ENCODE measurements at regions not wholly inside any gene's neighbourhood (a gene's known extent, or its start where the extent isn't known, plus 50 kb on each side); places are given as distances from the start of the nearest gene placed in this dataset.

DNA sequence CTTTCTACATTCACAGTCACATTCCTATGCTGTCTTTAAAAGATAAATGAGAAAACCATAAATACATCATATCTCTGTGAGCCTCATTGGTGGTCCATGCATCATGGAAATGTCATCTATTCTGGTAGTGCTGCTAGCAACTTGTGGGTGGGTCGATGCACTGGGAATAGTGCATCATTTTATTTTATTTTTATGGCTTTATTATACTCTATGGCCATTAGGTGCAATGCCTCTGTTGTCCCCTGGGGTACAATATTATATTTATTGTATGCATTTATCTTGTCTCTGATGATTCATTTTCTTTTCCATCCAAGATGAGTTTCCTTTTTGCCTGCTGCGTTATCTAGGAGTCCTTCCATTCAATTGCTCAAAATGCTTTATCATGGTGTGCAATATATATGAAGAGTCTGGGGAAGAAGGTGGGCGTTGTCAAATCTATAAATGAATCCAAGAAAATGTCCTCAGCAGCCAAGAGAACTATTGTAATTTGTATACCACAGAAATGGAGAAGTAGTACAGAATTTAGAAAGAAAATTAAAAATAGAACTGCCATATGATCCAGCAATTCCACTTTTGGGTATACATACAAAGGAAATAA is 324.0 kb downstream of the KCNJ2 start:
- FAIRE-seq = no peak
- H3K27me3 ChIP-seq (ENCODE audit: control insufficient read depth, extremely low read depth, insufficient read depth, low read length) = no peaks in the 10 kb centered on the region

DNA sequence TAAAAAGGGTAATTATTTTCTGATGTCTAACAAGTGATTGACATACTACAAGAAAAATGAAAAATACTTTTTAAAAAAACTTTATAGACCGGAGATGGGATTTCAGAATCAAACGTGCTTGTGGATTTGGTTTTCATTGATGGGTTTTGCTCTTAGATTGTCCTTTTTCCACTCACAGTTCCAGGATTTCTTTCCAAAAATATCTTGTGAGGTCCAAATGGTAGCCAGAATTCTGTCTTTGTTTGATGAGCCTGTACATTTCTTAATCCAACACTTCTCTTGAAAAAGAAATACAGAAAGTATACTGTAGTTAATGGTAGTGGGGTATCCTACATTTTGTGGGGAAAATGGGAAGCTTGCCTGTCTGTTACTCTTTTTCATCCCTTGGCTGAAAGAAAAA is 329.3 kb downstream of the KCNJ2 start:
- no peak overlapping the region for H3K4me2 ChIP-seq (ENCODE audit: control insufficient read depth, extremely low read depth, insufficient read depth, low read depth, low read length)
- H2AFZ ChIP-seq (ENCODE audit: control insufficient read depth, low read length) = no peak overlapping the region
- no peak overlapping the region for H3K4me3 ChIP-seq (ENCODE audit: control insufficient read depth in 2 of 3, extremely low read depth in 1 of 3, insufficient read depth in 2 of 3, low read depth in 1 of 3, low read length in 3 of 3)
- H3K9ac ChIP-seq (ENCODE audit: control insufficient read depth, extremely low read depth, insufficient read depth, low read length) = no peak overlapping the region
- no peaks in the 10 kb centered on the region for H4K20me1 ChIP-seq (ENCODE audit: control insufficient read depth, extremely low read depth, insufficient read depth, low read length)
- no peaks in the 10 kb centered on the region for H3K9me3 ChIP-seq (ENCODE audit: control insufficient read depth, low read depth, low read length)
- dilution Hi-C loops (cut with MboI; ENCODE audit: extremely low pct_ligation_motif_present, low sequenced_read_pairs) = no loop called here
- H3K27ac ChIP-seq (ENCODE audit: control insufficient read depth, insufficient read depth, low read length) = no peak overlapping the region
- H3K27me3 ChIP-seq (ENCODE audit: control insufficient read depth, extremely low read depth, insufficient read depth, low read length) = no peaks in the 10 kb centered on the region
- no peaks in the 10 kb centered on the region for H3K79me2 ChIP-seq (ENCODE audit: control insufficient read depth, insufficient read depth, low read length)
- no peak for DNase-seq (ENCODE audit: low read depth, low spot score)
- TF ChIP-seq EZH2 (IDR thresholded peaks at IDR 0.05; ENCODE audit: low read length) = no peak
- TF ChIP-seq, protein P1, sequence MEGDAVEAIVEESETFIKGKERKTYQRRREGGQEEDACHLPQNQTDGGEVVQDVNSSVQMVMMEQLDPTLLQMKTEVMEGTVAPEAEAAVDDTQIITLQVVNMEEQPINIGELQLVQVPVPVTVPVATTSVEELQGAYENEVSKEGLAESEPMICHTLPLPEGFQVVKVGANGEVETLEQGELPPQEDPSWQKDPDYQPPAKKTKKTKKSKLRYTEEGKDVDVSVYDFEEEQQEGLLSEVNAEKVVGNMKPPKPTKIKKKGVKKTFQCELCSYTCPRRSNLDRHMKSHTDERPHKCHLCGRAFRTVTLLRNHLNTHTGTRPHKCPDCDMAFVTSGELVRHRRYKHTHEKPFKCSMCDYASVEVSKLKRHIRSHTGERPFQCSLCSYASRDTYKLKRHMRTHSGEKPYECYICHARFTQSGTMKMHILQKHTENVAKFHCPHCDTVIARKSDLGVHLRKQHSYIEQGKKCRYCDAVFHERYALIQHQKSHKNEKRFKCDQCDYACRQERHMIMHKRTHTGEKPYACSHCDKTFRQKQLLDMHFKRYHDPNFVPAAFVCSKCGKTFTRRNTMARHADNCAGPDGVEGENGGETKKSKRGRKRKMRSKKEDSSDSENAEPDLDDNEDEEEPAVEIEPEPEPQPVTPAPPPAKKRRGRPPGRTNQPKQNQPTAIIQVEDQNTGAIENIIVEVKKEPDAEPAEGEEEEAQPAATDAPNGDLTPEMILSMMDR (optimal IDR thresholded peaks at IDR 0.05 in 1 of 3, IDR thresholded peaks at IDR 0.05 in 1 of 3, conservative IDR thresholded peaks at IDR 0.05 in 1 of 3; ENCODE audit: extremely low read depth in 1 of 3, insufficient read depth in 2 of 3, low read length in 3 of 3) = no peak
- FAIRE-seq = no peak
- no peaks in the 10 kb centered on the region for H3K4me1 ChIP-seq (ENCODE audit: control insufficient read depth, extremely low read depth, insufficient read depth, low read length)
- no peaks in the 10 kb centered on the region for H3K9me1 ChIP-seq (ENCODE audit: control insufficient read depth, extremely low read depth, insufficient read depth, low read length)
- no peaks in the 10 kb centered on the region for H3K36me3 ChIP-seq (ENCODE audit: control insufficient read depth in 2 of 2, extremely low read depth in 1 of 2, insufficient read depth in 2 of 2, low read length in 2 of 2)

More for the DNA sequence above, 324.0 kb downstream of the KCNJ2 start:
- TF ChIP-seq, protein P1 (optimal IDR thresholded peaks at IDR 0.05 in 1 of 3, IDR thresholded peaks at IDR 0.05 in 1 of 3, conservative IDR thresholded peaks at IDR 0.05 in 1 of 3; ENCODE audit: extremely low read depth in 1 of 3, insufficient read depth in 2 of 3, low read length in 3 of 3) = no peak
- no peak for TF ChIP-seq EZH2 (IDR thresholded peaks at IDR 0.05; ENCODE audit: low read length)
- H3K4me2 ChIP-seq (ENCODE audit: control insufficient read depth, extremely low read depth, insufficient read depth, low read depth, low read length) = no peak overlapping the region
- no peak overlapping the region for H3K4me3 ChIP-seq (ENCODE audit: control insufficient read depth in 2 of 3, extremely low read depth in 1 of 3, insufficient read depth in 2 of 3, low read depth in 1 of 3, low read length in 3 of 3)
- no peak overlapping the region for H2AFZ ChIP-seq (ENCODE audit: control insufficient read depth, low read length)
- no peaks in the 10 kb centered on the region for H3K36me3 ChIP-seq (ENCODE audit: control insufficient read depth in 2 of 2, extremely low read depth in 1 of 2, insufficient read depth in 2 of 2, low read length in 2 of 2)
- no peaks in the 10 kb centered on the region for H3K9me1 ChIP-seq (ENCODE audit: control insufficient read depth, extremely low read depth, insufficient read depth, low read length)
- H3K27ac ChIP-seq (ENCODE audit: control insufficient read depth, insufficient read depth, low read length) = no peak overlapping the region
- no peaks in the 10 kb centered on the region for H3K79me2 ChIP-seq (ENCODE audit: control insufficient read depth, insufficient read depth, low read length)
- no peaks in the 10 kb centered on the region for H4K20me1 ChIP-seq (ENCODE audit: control insufficient read depth, extremely low read depth, insufficient read depth, low read length)
- H3K9ac ChIP-seq (ENCODE audit: control insufficient read depth, extremely low read depth, insufficient read depth, low read length) = no peak overlapping the region
- no peaks in the 10 kb centered on the region for H3K4me1 ChIP-seq (ENCODE audit: control insufficient read depth, extremely low read depth, insufficient read depth, low read length)
- no peak for DNase-seq (ENCODE audit: low read depth, low spot score)
- dilution Hi-C loops (cut with MboI; ENCODE audit: extremely low pct_ligation_motif_present, low sequenced_read_pairs) = no loop called here
- no peaks in the 10 kb centered on the region for H3K9me3 ChIP-seq (ENCODE audit: control insufficient read depth, low read depth, low read length)

All from keratinocyte (primary cell).